Thyroid gland (tissue), 4 donors: ENCODE measurements at regions not wholly inside any gene's neighbourhood (a gene's known extent, or its start where the extent isn't known, plus 50 kb on each side); places are given as distances from the start of the nearest gene placed in this dataset.

ENCODE experiments used
- POLR2A ChIP-seq, 2 donors: fragments of 450-650 bp; IDR thresholded peaks; one replicate each; pipeline ENCODE4 v1.6.1; 2017; ENCODE audit warnings: antibody characterized with exemption in 2 of 2, mild to moderate bottlenecking in 2 of 2, moderate library complexity in 1 of 2
- TF ChIP-seq, protein P1 (sequence below), 6 experiments: fragments of 200-600 bp in 3 of 6; fragments of 450-650 bp in 3 of 6; sonication (generic) in 3 of 6; IDR thresholded peaks; one replicate each; pipeline ENCODE4 v1.5.1; 2016 to 2019; ENCODE audit warnings: antibody characterized with exemption in 6 of 6, mild to moderate bottlenecking in 2 of 6, inconsistent platforms in 1 of 6, moderate library complexity in 1 of 6

DNA sequence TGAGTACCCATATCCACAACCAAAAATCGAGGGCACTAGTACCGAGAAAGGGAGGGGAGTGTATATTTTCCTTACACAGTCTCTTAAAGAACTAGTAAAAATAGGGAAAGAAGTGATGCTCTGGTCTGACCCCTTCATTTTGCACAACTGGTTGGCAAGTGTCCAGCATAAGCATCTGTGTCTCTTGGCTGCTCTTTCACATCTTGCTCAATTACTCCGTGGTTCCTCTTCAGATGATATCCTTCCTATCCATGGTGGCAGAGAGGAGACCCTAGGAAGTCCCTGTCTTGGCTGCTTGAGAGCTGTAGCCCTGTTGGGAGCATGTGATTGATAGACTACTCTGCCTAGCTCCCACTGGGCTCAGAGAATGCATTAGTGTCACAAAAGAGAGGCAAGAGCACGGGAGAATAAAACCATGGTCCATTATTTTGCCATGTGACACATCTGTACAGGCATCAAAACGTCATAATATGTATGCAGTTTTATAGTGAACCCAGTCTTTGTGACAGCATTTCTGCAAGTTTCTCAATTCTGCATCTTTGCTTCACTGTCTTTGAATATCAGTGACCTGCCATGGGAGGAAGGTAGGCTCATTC lies 111.8 kb upstream of the ANKRD1 start:
- no peak for TF ChIP-seq POLR2A (IDR thresholded peaks at IDR 0.05)
- TF ChIP-seq, protein P1, sequence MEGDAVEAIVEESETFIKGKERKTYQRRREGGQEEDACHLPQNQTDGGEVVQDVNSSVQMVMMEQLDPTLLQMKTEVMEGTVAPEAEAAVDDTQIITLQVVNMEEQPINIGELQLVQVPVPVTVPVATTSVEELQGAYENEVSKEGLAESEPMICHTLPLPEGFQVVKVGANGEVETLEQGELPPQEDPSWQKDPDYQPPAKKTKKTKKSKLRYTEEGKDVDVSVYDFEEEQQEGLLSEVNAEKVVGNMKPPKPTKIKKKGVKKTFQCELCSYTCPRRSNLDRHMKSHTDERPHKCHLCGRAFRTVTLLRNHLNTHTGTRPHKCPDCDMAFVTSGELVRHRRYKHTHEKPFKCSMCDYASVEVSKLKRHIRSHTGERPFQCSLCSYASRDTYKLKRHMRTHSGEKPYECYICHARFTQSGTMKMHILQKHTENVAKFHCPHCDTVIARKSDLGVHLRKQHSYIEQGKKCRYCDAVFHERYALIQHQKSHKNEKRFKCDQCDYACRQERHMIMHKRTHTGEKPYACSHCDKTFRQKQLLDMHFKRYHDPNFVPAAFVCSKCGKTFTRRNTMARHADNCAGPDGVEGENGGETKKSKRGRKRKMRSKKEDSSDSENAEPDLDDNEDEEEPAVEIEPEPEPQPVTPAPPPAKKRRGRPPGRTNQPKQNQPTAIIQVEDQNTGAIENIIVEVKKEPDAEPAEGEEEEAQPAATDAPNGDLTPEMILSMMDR (IDR thresholded peaks at IDR 0.05) = no peak
